ENCODE measurements at regions not wholly inside any gene's neighbourhood (a gene's known extent, or its start where the extent isn't known, plus 50 kb on each side); places are given as distances from the start of the nearest gene placed in this dataset.

DNA sequence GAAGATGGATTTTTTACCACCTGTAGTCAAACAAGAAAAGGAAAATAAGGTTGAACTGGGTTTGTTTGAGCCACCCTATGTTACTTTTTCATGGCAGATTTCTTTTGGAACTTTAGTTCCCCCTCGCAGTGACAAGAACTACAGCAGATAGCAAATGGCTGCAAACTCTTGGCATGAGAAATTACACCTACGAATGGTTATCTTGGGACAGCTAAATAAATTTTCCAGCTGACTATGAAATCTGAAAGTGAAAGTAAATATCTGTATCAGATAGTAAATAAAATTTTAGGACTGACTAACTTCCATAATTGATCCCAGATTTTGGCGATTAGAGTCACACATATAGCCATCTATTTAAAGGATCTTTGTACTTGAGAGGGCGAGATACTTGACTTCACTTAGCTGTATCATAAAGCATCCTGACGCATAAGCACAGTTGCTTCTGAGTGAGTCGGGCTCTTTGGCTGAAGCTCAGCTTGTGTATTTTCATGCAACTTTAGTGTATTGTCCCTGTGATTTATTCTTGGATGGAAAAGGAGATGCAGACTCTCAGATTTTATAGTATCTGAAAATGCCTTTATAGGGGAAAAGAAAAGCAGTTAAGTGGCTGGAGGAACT lies 125.3 kb upstream of the B3GAT2 start:
- intact Hi-C loops (cut with DNase I) = no loop called here
- 24% methylated on average over 6 of the region's 6 CpGs for WGBS, 2 donors
- no peak for DNase-seq
- peaks cover 5% of the 10 kb centered on the region for H3K4me1 ChIP-seq
- H3K9me3 ChIP-seq = no peaks in the 10 kb centered on the region
- ATAC-seq = no peak
- no peak overlapping the region for H3K4me3 ChIP-seq
- H3K27me3 ChIP-seq = no peaks in the 10 kb centered on the region
- H3K36me3 ChIP-seq (replicated peaks in 1 of 2; ENCODE audit: insufficient read depth in 1 of 2, low read depth in 2 of 2) = no peaks in the 10 kb centered on the region
- TF ChIP-seq CTCF (IDR thresholded peaks at IDR 0.05) (no peak), POLR2A (IDR thresholded peaks at IDR 0.05) (no peak)
- no peak overlapping the region for H3K27ac ChIP-seq

DNA sequence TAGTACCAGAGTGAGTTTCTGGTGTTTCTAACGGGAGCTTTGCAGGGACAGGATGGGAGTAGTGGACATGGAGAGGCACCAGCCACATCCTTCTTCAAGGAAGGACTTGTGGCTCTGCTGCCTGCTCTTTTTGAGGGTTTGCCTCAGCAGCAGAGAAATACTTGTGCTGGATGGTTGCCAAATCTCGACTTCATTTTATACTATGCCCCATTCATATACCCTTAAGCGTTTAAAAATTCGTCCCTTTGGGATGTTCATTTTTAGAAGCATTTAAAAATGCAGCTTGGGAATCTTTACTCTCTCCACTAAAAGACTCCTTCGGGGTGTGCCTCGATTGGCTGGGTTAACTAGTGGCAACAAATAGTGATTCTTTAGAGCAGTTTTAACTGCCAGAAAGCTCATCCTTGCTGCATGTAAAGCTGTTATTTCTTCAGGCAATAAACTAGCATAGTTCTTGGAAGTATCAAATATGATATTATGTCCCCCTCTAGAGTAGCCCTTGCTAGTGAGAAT lies 126.5 kb upstream of the B3GAT2 start:
- 61 to 68% methylated on average over 6 of the region's 6 CpGs for WGBS, 2 donors
- ATAC-seq = no peak
- no peak for TF ChIP-seq POLR2A (IDR thresholded peaks at IDR 0.05)
- TF ChIP-seq CTCF (IDR thresholded peaks at IDR 0.05) = no peak
- H3K27ac ChIP-seq = no peak overlapping the region
- no peak for DNase-seq
- H3K27me3 ChIP-seq = no peaks in the 10 kb centered on the region
- no peaks in the 10 kb centered on the region for H3K36me3 ChIP-seq (replicated peaks in 1 of 2; ENCODE audit: insufficient read depth in 1 of 2, low read depth in 2 of 2)
- intact Hi-C loops (cut with DNase I) = no loop called here
- H3K9me3 ChIP-seq = no peaks in the 10 kb centered on the region
- peaks cover 5% of the 10 kb centered on the region for H3K4me1 ChIP-seq
- no peak overlapping the region for H3K4me3 ChIP-seq

DNA sequence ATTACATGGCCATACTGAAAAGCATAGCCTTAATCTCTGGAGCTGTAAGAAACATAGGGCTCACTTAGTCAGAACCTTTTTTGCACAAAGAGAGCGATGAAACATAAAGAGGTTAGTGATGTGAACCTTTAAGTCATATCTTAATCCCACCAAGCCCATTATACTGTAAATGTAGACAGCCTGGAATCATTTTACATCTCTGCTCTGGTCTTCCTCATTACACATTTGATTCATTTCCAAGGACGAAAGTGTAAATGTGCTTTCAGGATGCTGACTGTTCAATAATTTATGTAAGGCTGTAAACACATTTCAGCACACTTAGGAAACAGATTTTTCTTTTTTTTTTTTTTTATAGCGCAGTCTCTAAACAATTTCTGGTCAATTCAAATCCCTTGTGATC lies 131.3 kb upstream of the B3GAT2 start:
- Histone ChIP-seq H3K36me3 (replicated peaks in 1 of 2; ENCODE audit: insufficient read depth in 1 of 2, low read depth in 2 of 2) (no peaks in the 10 kb centered on the region), H3K4me1 (no peaks in the 10 kb centered on the region), H3K4me3 (no peak overlapping the region), H3K27ac (no peak overlapping the region), H3K9me3 (no peaks in the 10 kb centered on the region), H3K27me3 (no peaks in the 10 kb centered on the region)
- intact Hi-C loops (cut with DNase I) = no loop called here
- WGBS, 2 donors = 76 to 81% methylated on average over 3 of the region's 3 CpGs
- no peak for DNase-seq
- TF ChIP-seq POLR2A (IDR thresholded peaks at IDR 0.05) = no peak
- TF ChIP-seq CTCF (IDR thresholded peaks at IDR 0.05) = no peak
- ATAC-seq = no peak

- H3K4me1 ChIP-seq = no peaks in the 10 kb centered on the region
- H3K4me3 ChIP-seq = no peak overlapping the region
- no peaks in the 10 kb centered on the region for H3K36me3 ChIP-seq (replicated peaks in 1 of 2; ENCODE audit: insufficient read depth in 1 of 2, low read depth in 2 of 2)
- intact Hi-C loops (cut with DNase I) = no loop called here
- TF ChIP-seq POLR2A (IDR thresholded peaks at IDR 0.05) (no peak), CTCF (IDR thresholded peaks at IDR 0.05) (no peak)
- 56 to 68% methylated on average over 4 of the region's 4 CpGs for WGBS, 2 donors
- ATAC-seq (no peak), DNase-seq (no peak)
- no peak overlapping the region for H3K27ac ChIP-seq
- H3K9me3 ChIP-seq = no peaks in the 10 kb centered on the region
- H3K27me3 ChIP-seq = no peaks in the 10 kb centered on the region
Measured at GRCh38 chr6:71090217-71090616, 133.4 kb upstream of the B3GAT2 start.

DNA sequence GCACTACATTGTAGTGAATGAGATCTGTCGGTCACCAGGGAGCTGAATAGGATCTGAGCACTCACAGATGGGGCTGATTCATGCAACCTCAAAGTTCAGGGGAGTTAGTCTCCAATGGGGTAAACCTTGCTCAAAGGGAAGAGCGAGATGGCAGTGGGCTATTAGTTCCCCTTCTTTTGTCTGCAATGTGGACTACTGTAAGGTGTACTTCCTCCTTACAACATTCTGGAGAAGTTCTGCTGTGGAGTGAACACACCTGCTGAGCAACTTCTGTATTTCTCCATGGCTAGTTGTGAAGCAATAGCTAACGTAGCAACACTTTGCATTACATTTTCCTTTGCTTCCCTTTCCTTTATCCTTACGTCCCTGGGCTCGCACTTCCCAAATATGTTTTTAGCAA lies 134.3 kb upstream of the B3GAT2 start:
- DNase-seq = no peak
- WGBS, 2 donors = 59 to 70% methylated on average over 5 of the region's 5 CpGs
- intact Hi-C loops (cut with DNase I) = no loop called here
- TF ChIP-seq CTCF (IDR thresholded peaks at IDR 0.05) (no peak), POLR2A (IDR thresholded peaks at IDR 0.05) (no peak)
- no peak for ATAC-seq
- no peak overlapping the region for H3K4me3 ChIP-seq
- H3K27me3 ChIP-seq = no peaks in the 10 kb centered on the region
- no peak overlapping the region for H3K27ac ChIP-seq
- H3K9me3 ChIP-seq = no peaks in the 10 kb centered on the region
- H3K36me3 ChIP-seq (replicated peaks in 1 of 2; ENCODE audit: insufficient read depth in 1 of 2, low read depth in 2 of 2) = no peaks in the 10 kb centered on the region
- no peaks in the 10 kb centered on the region for H3K4me1 ChIP-seq

All from body of pancreas (tissue), 4 donors.